DOHH2 (cell line): ENCODE measurements at regions not wholly inside any gene's neighbourhood (a gene's known extent, or its start where the extent isn't known, plus 50 kb on each side); places are given as distances from the start of the nearest gene placed in this dataset.

Experiments used
- EZH2phosphoT487 ChIP-seq: fragments of 200-600 bp; sonication (generic); IDR thresholded peaks from 2 replicates; pipeline ENCODE4 v1.6.1; 2017; ENCODE audit warnings: borderline replicate concordance, mild to moderate bottlenecking, antibody characterized with exemption, low read length, moderate library complexity, mixed read lengths
- TF ChIP-seq, protein P1 (sequence below): fragments of 200-600 bp; sonication (generic); IDR thresholded peaks from one replicate; pipeline ENCODE4 v1.5.1; 2014; ENCODE audit warnings: antibody characterized with exemption, mild to moderate bottlenecking, low read depth, low read length; ENCODE audit not compliant: poor library complexity, severe bottlenecking

GRCh38 chr1:59125154-59125553 is 171.7 kb upstream of the FGGY start:
- TF ChIP-seq, protein P1, sequence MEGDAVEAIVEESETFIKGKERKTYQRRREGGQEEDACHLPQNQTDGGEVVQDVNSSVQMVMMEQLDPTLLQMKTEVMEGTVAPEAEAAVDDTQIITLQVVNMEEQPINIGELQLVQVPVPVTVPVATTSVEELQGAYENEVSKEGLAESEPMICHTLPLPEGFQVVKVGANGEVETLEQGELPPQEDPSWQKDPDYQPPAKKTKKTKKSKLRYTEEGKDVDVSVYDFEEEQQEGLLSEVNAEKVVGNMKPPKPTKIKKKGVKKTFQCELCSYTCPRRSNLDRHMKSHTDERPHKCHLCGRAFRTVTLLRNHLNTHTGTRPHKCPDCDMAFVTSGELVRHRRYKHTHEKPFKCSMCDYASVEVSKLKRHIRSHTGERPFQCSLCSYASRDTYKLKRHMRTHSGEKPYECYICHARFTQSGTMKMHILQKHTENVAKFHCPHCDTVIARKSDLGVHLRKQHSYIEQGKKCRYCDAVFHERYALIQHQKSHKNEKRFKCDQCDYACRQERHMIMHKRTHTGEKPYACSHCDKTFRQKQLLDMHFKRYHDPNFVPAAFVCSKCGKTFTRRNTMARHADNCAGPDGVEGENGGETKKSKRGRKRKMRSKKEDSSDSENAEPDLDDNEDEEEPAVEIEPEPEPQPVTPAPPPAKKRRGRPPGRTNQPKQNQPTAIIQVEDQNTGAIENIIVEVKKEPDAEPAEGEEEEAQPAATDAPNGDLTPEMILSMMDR, result no peak
- TF ChIP-seq EZH2phosphoT487, result no peak
